ENCODE measurements at regions not wholly inside any gene's neighbourhood (a gene's known extent, or its start where the extent isn't known, plus 50 kb on each side); places are given as distances from the start of the nearest gene placed in this dataset.

DNA sequence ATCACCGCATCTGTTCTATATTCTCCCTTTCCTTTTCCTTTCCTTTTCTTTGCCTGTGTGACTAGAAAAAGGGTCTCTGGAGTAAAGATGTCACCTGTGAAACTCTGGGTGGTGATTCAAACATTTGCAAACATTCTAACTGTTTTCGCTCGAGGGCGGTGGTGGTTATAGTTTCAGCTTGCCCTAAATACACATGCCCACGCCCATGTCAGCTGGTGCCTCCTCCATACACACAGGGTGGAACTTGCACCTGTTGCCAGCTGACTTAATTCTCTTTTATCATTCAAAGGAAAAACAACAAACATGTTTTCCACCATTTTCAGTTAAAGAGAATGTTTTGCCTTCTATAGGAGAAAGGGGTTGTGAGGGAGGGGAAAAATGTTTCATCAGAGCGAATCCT lies 381.9 kb upstream of the ARID1B start:
- TF ChIP-seq EZH2 (IDR thresholded peaks at IDR 0.05) (no peak), FOXP2 (optimal IDR thresholded peaks at IDR 0.05; ENCODE audit: control extremely low read depth, extremely low read length, insufficient read depth) (no peak), POLR2AphosphoS5 (IDR thresholded peaks at IDR 0.05; ENCODE audit: borderline replicate concordance, low read depth, low read length) (no peak)

Measured in SK-N-MC (cell line).